ENCODE measurements at regions not wholly inside any gene's neighbourhood (a gene's known extent, or its start where the extent isn't known, plus 50 kb on each side); places are given as distances from the start of the nearest gene placed in this dataset.

- Histone ChIP-seq H3K27ac (ENCODE audit: low read depth, low read length) (no peak overlapping the region), H3K4me1 (ENCODE audit: control insufficient read depth in 3 of 3, insufficient read depth in 3 of 3, low read length in 3 of 3) (no peaks in the 10 kb centered on the region), H3K36me3 (ENCODE audit: control insufficient read depth in 3 of 3, insufficient read depth in 3 of 3, low read length in 3 of 3) (no peaks in the 10 kb centered on the region), H3K9ac (ENCODE audit: low read depth in 1 of 3, low read length in 3 of 3) (no peak overlapping the region), H3K9me3 (ENCODE audit: control insufficient read depth in 3 of 3, low read length in 3 of 3) (no peaks in the 10 kb centered on the region), H3K4me3 (ENCODE audit: low read length in 3 of 3) (no peak overlapping the region), H3K27me3 (ENCODE audit: control insufficient read depth in 3 of 3, insufficient read depth in 3 of 3, low read length in 3 of 3) (no peaks in the 10 kb centered on the region)
These were observed 423.5 kb upstream of the ADAMTS5 start for GRCh38 chr21:27390384-27390783.

- H3K9ac ChIP-seq (ENCODE audit: low read depth in 1 of 3, low read length in 3 of 3), result no peak overlapping the region
- H3K36me3 ChIP-seq (ENCODE audit: control insufficient read depth in 3 of 3, insufficient read depth in 3 of 3, low read length in 3 of 3), result no peaks in the 10 kb centered on the region
- H3K4me3 ChIP-seq (ENCODE audit: low read length in 3 of 3), result no peak overlapping the region
- no peaks in the 10 kb centered on the region for H3K4me1 ChIP-seq (ENCODE audit: control insufficient read depth in 3 of 3, insufficient read depth in 3 of 3, low read length in 3 of 3)
- H3K9me3 ChIP-seq (ENCODE audit: control insufficient read depth in 3 of 3, low read length in 3 of 3), result peaks cover 0 to 3% (median 0%) of the 10 kb centered on the region in 3 donors
- H3K27me3 ChIP-seq (ENCODE audit: control insufficient read depth in 3 of 3, insufficient read depth in 3 of 3, low read length in 3 of 3), result no peaks in the 10 kb centered on the region
- H3K27ac ChIP-seq (ENCODE audit: low read depth, low read length), result no peak overlapping the region
These were observed 421.9 kb upstream of the ADAMTS5 start for GRCh38 chr21:27388825-27389224.

- Histone ChIP-seq H3K4me3 (ENCODE audit: low read length in 3 of 3) (no peak overlapping the region), H3K9me3 (ENCODE audit: control insufficient read depth in 3 of 3, low read length in 3 of 3) (peaks cover 0 to 3% (median 0%) of the 10 kb centered on the region in 3 donors), H3K27me3 (ENCODE audit: control insufficient read depth in 3 of 3, insufficient read depth in 3 of 3, low read length in 3 of 3) (no peaks in the 10 kb centered on the region), H3K27ac (ENCODE audit: low read depth, low read length) (no peak overlapping the region), H3K9ac (ENCODE audit: low read depth in 1 of 3, low read length in 3 of 3) (no peak overlapping the region), H3K4me1 (ENCODE audit: control insufficient read depth in 3 of 3, insufficient read depth in 3 of 3, low read length in 3 of 3) (no peaks in the 10 kb centered on the region), H3K36me3 (ENCODE audit: control insufficient read depth in 3 of 3, insufficient read depth in 3 of 3, low read length in 3 of 3) (no peaks in the 10 kb centered on the region)
These were observed 415.5 kb upstream of the ADAMTS5 start for GRCh38 chr21:27382404-27382803.

- no peak overlapping the region for H3K4me3 ChIP-seq (ENCODE audit: low read length in 3 of 3)
- H3K9ac ChIP-seq (ENCODE audit: low read depth in 1 of 3, low read length in 3 of 3), result no peak overlapping the region
- H3K27ac ChIP-seq (ENCODE audit: low read depth, low read length), result no peak overlapping the region
- no peaks in the 10 kb centered on the region for H3K27me3 ChIP-seq (ENCODE audit: control insufficient read depth in 3 of 3, insufficient read depth in 3 of 3, low read length in 3 of 3)
- H3K9me3 ChIP-seq (ENCODE audit: control insufficient read depth in 3 of 3, low read length in 3 of 3), result peaks cover 0 to 3% (median 0%) of the 10 kb centered on the region in 3 donors
- no peaks in the 10 kb centered on the region for H3K4me1 ChIP-seq (ENCODE audit: control insufficient read depth in 3 of 3, insufficient read depth in 3 of 3, low read length in 3 of 3)
- H3K36me3 ChIP-seq (ENCODE audit: control insufficient read depth in 3 of 3, insufficient read depth in 3 of 3, low read length in 3 of 3), result no peaks in the 10 kb centered on the region
These were observed 413.4 kb upstream of the ADAMTS5 start for GRCh38 chr21:27380303-27380702.

- no peaks in the 10 kb centered on the region for H3K36me3 ChIP-seq (ENCODE audit: control insufficient read depth in 3 of 3, insufficient read depth in 3 of 3, low read length in 3 of 3)
- no peaks in the 10 kb centered on the region for H3K4me1 ChIP-seq (ENCODE audit: control insufficient read depth in 3 of 3, insufficient read depth in 3 of 3, low read length in 3 of 3)
- H3K9ac ChIP-seq (ENCODE audit: low read depth in 1 of 3, low read length in 3 of 3), result no peak overlapping the region
- no peaks in the 10 kb centered on the region for H3K27me3 ChIP-seq (ENCODE audit: control insufficient read depth in 3 of 3, insufficient read depth in 3 of 3, low read length in 3 of 3)
- H3K4me3 ChIP-seq (ENCODE audit: low read length in 3 of 3), result no peak overlapping the region
- H3K27ac ChIP-seq (ENCODE audit: low read depth, low read length), result no peak overlapping the region
- H3K9me3 ChIP-seq (ENCODE audit: control insufficient read depth in 3 of 3, low read length in 3 of 3), result peaks cover 0 to under 1% (median 0%) of the 10 kb centered on the region in 3 donors
These were observed 412.5 kb upstream of the ADAMTS5 start for GRCh38 chr21:27379354-27379753.

GRCh38 chr21:27372381-27372780, 405.5 kb upstream of the ADAMTS5 start:
- H3K27me3 ChIP-seq (ENCODE audit: control insufficient read depth in 3 of 3, insufficient read depth in 3 of 3, low read length in 3 of 3), result no peaks in the 10 kb centered on the region
- no peaks in the 10 kb centered on the region for H3K36me3 ChIP-seq (ENCODE audit: control insufficient read depth in 3 of 3, insufficient read depth in 3 of 3, low read length in 3 of 3)
- no peak overlapping the region for H3K27ac ChIP-seq (ENCODE audit: low read depth, low read length)
- H3K9me3 ChIP-seq (ENCODE audit: control insufficient read depth in 3 of 3, low read length in 3 of 3), result no peaks in the 10 kb centered on the region
- H3K4me1 ChIP-seq (ENCODE audit: control insufficient read depth in 3 of 3, insufficient read depth in 3 of 3, low read length in 3 of 3), result no peaks in the 10 kb centered on the region
- no peak overlapping the region for H3K9ac ChIP-seq (ENCODE audit: low read depth in 1 of 3, low read length in 3 of 3)
- H3K4me3 ChIP-seq (ENCODE audit: low read length in 3 of 3), result no peak overlapping the region

GRCh38 chr21:27371975-27372331, 405.1 kb upstream of the ADAMTS5 start:
- H3K27me3 ChIP-seq (ENCODE audit: control insufficient read depth in 3 of 3, insufficient read depth in 3 of 3, low read length in 3 of 3), result no peaks in the 10 kb centered on the region
- no peaks in the 10 kb centered on the region for H3K36me3 ChIP-seq (ENCODE audit: control insufficient read depth in 3 of 3, insufficient read depth in 3 of 3, low read length in 3 of 3)
- no peak overlapping the region for H3K9ac ChIP-seq (ENCODE audit: low read depth in 1 of 3, low read length in 3 of 3)
- no peak overlapping the region for H3K4me3 ChIP-seq (ENCODE audit: low read length in 3 of 3)
- no peaks in the 10 kb centered on the region for H3K4me1 ChIP-seq (ENCODE audit: control insufficient read depth in 3 of 3, insufficient read depth in 3 of 3, low read length in 3 of 3)
- H3K9me3 ChIP-seq (ENCODE audit: control insufficient read depth in 3 of 3, low read length in 3 of 3), result no peaks in the 10 kb centered on the region
- no peak overlapping the region for H3K27ac ChIP-seq (ENCODE audit: low read depth, low read length)

GRCh38 chr21:27371115-27371974, 404.5 kb upstream of the ADAMTS5 start:
- H3K27me3 ChIP-seq (ENCODE audit: control insufficient read depth in 3 of 3, insufficient read depth in 3 of 3, low read length in 3 of 3), result no peaks in the 10 kb centered on the region
- H3K4me1 ChIP-seq (ENCODE audit: control insufficient read depth in 3 of 3, insufficient read depth in 3 of 3, low read length in 3 of 3), result no peaks in the 10 kb centered on the region
- no peaks in the 10 kb centered on the region for H3K9me3 ChIP-seq (ENCODE audit: control insufficient read depth in 3 of 3, low read length in 3 of 3)
- no peaks in the 10 kb centered on the region for H3K36me3 ChIP-seq (ENCODE audit: control insufficient read depth in 3 of 3, insufficient read depth in 3 of 3, low read length in 3 of 3)
- H3K9ac ChIP-seq (ENCODE audit: low read depth in 1 of 3, low read length in 3 of 3), result no peak overlapping the region
- no peak overlapping the region for H3K4me3 ChIP-seq (ENCODE audit: low read length in 3 of 3)
- H3K27ac ChIP-seq (ENCODE audit: low read depth, low read length), result no peak overlapping the region

GRCh38 chr21:27369978-27370571, 403.2 kb upstream of the ADAMTS5 start:
- H3K4me1 ChIP-seq (ENCODE audit: control insufficient read depth in 3 of 3, insufficient read depth in 3 of 3, low read length in 3 of 3), result no peaks in the 10 kb centered on the region
- H3K27ac ChIP-seq (ENCODE audit: low read depth, low read length), result no peak overlapping the region
- no peaks in the 10 kb centered on the region for H3K9me3 ChIP-seq (ENCODE audit: control insufficient read depth in 3 of 3, low read length in 3 of 3)
- no peaks in the 10 kb centered on the region for H3K36me3 ChIP-seq (ENCODE audit: control insufficient read depth in 3 of 3, insufficient read depth in 3 of 3, low read length in 3 of 3)
- H3K9ac ChIP-seq (ENCODE audit: low read depth in 1 of 3, low read length in 3 of 3), result no peak overlapping the region
- H3K27me3 ChIP-seq (ENCODE audit: control insufficient read depth in 3 of 3, insufficient read depth in 3 of 3, low read length in 3 of 3), result no peaks in the 10 kb centered on the region
- H3K4me3 ChIP-seq (ENCODE audit: low read length in 3 of 3), result no peak overlapping the region

GRCh38 chr21:27369234-27369633, 402.3 kb upstream of the ADAMTS5 start:
- Histone ChIP-seq H3K4me3 (ENCODE audit: low read length in 3 of 3) (no peak overlapping the region), H3K27ac (ENCODE audit: low read depth, low read length) (no peak overlapping the region), H3K36me3 (ENCODE audit: control insufficient read depth in 3 of 3, insufficient read depth in 3 of 3, low read length in 3 of 3) (no peaks in the 10 kb centered on the region), H3K27me3 (ENCODE audit: control insufficient read depth in 3 of 3, insufficient read depth in 3 of 3, low read length in 3 of 3) (no peaks in the 10 kb centered on the region), H3K4me1 (ENCODE audit: control insufficient read depth in 3 of 3, insufficient read depth in 3 of 3, low read length in 3 of 3) (no peaks in the 10 kb centered on the region), H3K9ac (ENCODE audit: low read depth in 1 of 3, low read length in 3 of 3) (no peak overlapping the region), H3K9me3 (ENCODE audit: control insufficient read depth in 3 of 3, low read length in 3 of 3) (no peaks in the 10 kb centered on the region)

Data from skeletal muscle tissue (tissue), 3 donors.